Astrocyte (in vitro differentiated cells and primary cell): ENCODE measurements at regions not wholly inside any gene's neighbourhood (a gene's known extent, or its start where the extent isn't known, plus 50 kb on each side); places are given as distances from the start of the nearest gene placed in this dataset.

Experiments used
- DNase-seq: peaks from one replicate; pipeline ENCODE4 v3.0.0-alpha.2; 2010; ENCODE audit warnings: low read depth
- FAIRE-seq: peaks from 2 replicates; lab custom pipeline; 2011; peaks lifted over from hg19 to GRCh38; lab: Jason Lieb, UNC
- H2AFZ ChIP-seq: 2 replicates; pipeline ENCODE4 v1.6.0; 2012; ENCODE audit warnings: low read depth, low read length, inconsistent platforms
- H3K27ac ChIP-seq: 2 replicates; pipeline ENCODE4 v1.5.1; 2011; ENCODE audit warnings: low read depth, low read length, inconsistent platforms
- H3K27me3 ChIP-seq: 2 replicates; pipeline ENCODE4 v1.6.0; 2011; ENCODE audit warnings: low read length, inconsistent platforms; ENCODE audit not compliant: insufficient read depth
- H3K36me3 ChIP-seq: 2 replicates; pipeline ENCODE4 v1.5.1; 2011; ENCODE audit warnings: low read length, inconsistent platforms; ENCODE audit not compliant: insufficient read depth
- H3K4me1 ChIP-seq: 2 replicates; pipeline ENCODE4 v1.5.1; 2011; ENCODE audit warnings: low read length, inconsistent platforms; ENCODE audit not compliant: insufficient read depth
- H3K4me2 ChIP-seq: 2 replicates; pipeline ENCODE4 v1.6.0; 2012; ENCODE audit warnings: low read length, inconsistent platforms
- H3K4me3 ChIP-seq: 2 replicates; pipeline ENCODE4 v1.5.1; 2011; ENCODE audit warnings: low read depth, mild to moderate bottlenecking, low read length, inconsistent platforms; ENCODE audit not compliant: insufficient read depth
- H3K79me2 ChIP-seq: 2 replicates; pipeline ENCODE4 v1.6.0; 2012; ENCODE audit warnings: mild to moderate bottlenecking, low read length, inconsistent platforms; ENCODE audit not compliant: insufficient read depth
- H3K9ac ChIP-seq: 2 replicates; pipeline ENCODE4 v1.6.0; 2012; ENCODE audit warnings: mild to moderate bottlenecking, low read length, inconsistent platforms
- H3K9me3 ChIP-seq: 2 replicates; pipeline ENCODE4 v1.5.1; 2012; ENCODE audit warnings: low read depth, mild to moderate bottlenecking, low read length, inconsistent platforms; ENCODE audit not compliant: insufficient read depth
- H4K20me1 ChIP-seq: 2 replicates; pipeline ENCODE4 v1.6.0; 2012; ENCODE audit warnings: low read length, inconsistent platforms; ENCODE audit not compliant: insufficient read depth
- H3K27ac Mint-ChIP-seq: one replicate; pipeline ENCODE4 v1.8.0; 2021; ENCODE audit warnings: mild to moderate bottlenecking, mixed read lengths; ENCODE audit not compliant: unreplicated experiment
- H3K27me3 Mint-ChIP-seq: one replicate; pipeline ENCODE4 v1.8.0; 2021; ENCODE audit warnings: low read depth, mixed read lengths; ENCODE audit not compliant: unreplicated experiment
- H3K36me3 Mint-ChIP-seq: one replicate; pipeline ENCODE4 v1.8.0; 2021; ENCODE audit warnings: low read depth, mixed read lengths; ENCODE audit not compliant: unreplicated experiment
- H3K4me1 Mint-ChIP-seq: one replicate; pipeline ENCODE4 v1.8.0; 2021; ENCODE audit warnings: low read depth, mixed read lengths; ENCODE audit not compliant: unreplicated experiment
- H3K4me3 Mint-ChIP-seq: one replicate; pipeline ENCODE4 v1.8.0; 2021; ENCODE audit warnings: mild to moderate bottlenecking, moderate library complexity, mixed read lengths; ENCODE audit not compliant: unreplicated experiment
- H3K9me3 Mint-ChIP-seq: one replicate; pipeline ENCODE4 v1.8.0; 2021; ENCODE audit warnings: mild to moderate bottlenecking, mixed read lengths; ENCODE audit not compliant: unreplicated experiment
- CTCF ChIP-seq: IDR thresholded peaks from 2 replicates; pipeline ENCODE4 v1.5.1; 2011; ENCODE audit warnings: low read depth, mild to moderate bottlenecking, inconsistent platforms, low read length, moderate library complexity; ENCODE audit not compliant: insufficient read depth
- EZH2 ChIP-seq: IDR thresholded peaks from 2 replicates; pipeline ENCODE4 v1.6.1; 2012; ENCODE audit warnings: mild to moderate bottlenecking, low read length, inconsistent platforms; ENCODE audit not compliant: insufficient read depth

- Mint-ChIP-seq H3K4me1 (no peaks in the 10 kb centered on the region), H3K4me3 (no peak overlapping the region), H3K27ac (no peak overlapping the region), H3K36me3 (no peaks in the 10 kb centered on the region), H3K9me3 (peaks cover 4% of the 10 kb centered on the region), H3K27me3 (peaks cover 7% of the 10 kb centered on the region)
- H3K4me3 ChIP-seq: no peak overlapping the region
- no peaks in the 10 kb centered on the region for H3K79me2 ChIP-seq
- no peak overlapping the region for H2AFZ ChIP-seq
- H4K20me1 ChIP-seq: no peaks in the 10 kb centered on the region
- H3K4me1 ChIP-seq: no peaks in the 10 kb centered on the region
- TF ChIP-seq CTCF: no peak
- H3K27ac ChIP-seq: no peak overlapping the region
- FAIRE-seq (no peak), DNase-seq (no peak)
- H3K4me2 ChIP-seq: no peak overlapping the region
- peaks cover 7% of the 10 kb centered on the region for H3K9me3 ChIP-seq
- H3K27me3 ChIP-seq: no peaks in the 10 kb centered on the region
- no peak overlapping the region for H3K9ac ChIP-seq
- H3K36me3 ChIP-seq: no peaks in the 10 kb centered on the region
Observed at GRCh38 chr5:7190712-7191250, 205.2 kb upstream of the ADCY2 start.

DNA sequence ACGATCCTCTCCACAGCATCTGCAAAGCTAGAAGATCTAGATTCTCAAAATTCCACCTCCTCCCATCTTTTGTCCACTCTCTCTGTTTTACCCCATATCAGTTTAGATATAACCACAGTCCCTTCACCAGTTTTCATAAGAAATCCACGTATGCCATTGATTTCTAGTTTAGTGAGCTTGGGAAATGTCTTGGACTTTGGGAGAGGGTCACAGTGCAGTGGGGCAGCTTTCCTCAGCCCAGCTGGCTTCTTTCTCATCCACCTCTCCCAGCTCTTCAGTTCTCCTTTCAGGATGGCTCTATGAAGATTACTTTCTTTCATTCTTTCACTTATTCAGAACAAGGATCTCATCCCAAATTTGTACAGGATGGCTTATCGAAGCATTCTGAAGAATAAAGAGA, 203.9 kb upstream of the ADCY2 start:
- Histone ChIP-seq H3K4me2 (no peak overlapping the region), H3K27me3 (no peaks in the 10 kb centered on the region), H3K79me2 (no peaks in the 10 kb centered on the region), H4K20me1 (no peaks in the 10 kb centered on the region), H3K4me1 (no peaks in the 10 kb centered on the region), H3K9me3 (peaks cover 7% of the 10 kb centered on the region), H3K4me3 (no peak overlapping the region), H3K9ac (no peak overlapping the region), H3K36me3 (no peaks in the 10 kb centered on the region), H2AFZ (no peak overlapping the region), H3K27ac (no peak overlapping the region)
- peaks cover 4% of the 10 kb centered on the region for H3K9me3 Mint-ChIP-seq
- H3K27me3 Mint-ChIP-seq: peaks cover 3% of the 10 kb centered on the region
- FAIRE-seq (no peak), DNase-seq (no peak)
- no peak overlapping the region for H3K4me3 Mint-ChIP-seq
- H3K4me1 Mint-ChIP-seq: no peaks in the 10 kb centered on the region
- no peak for TF ChIP-seq EZH2
- no peak for TF ChIP-seq CTCF
- no peak overlapping the region for H3K27ac Mint-ChIP-seq
- H3K36me3 Mint-ChIP-seq: no peaks in the 10 kb centered on the region

DNA sequence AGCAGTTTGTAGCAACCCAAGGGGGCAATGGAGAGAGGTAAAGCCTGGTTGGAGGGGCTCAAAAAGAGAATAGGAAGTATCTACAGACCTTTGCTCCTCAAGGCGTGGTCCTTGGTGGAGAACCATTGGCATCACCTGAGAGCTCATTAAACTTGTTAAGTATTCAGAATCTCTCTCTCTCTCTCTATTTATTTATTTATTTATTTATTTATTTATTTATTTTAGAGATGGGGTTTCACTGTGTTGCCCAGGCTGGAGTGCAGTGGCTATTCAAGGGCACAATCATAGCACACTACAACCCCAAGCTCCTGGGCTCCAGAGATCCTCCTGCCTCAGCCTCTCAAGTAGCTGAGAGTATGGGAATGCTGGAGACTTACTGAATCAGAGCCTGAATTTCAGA, 193.1 kb upstream of the ADCY2 start:
- H3K4me3 ChIP-seq: no peak overlapping the region
- H2AFZ ChIP-seq: no peak overlapping the region
- H3K27ac ChIP-seq: no peak overlapping the region
- H3K9me3 ChIP-seq: peaks cover 8% of the 10 kb centered on the region
- no peaks in the 10 kb centered on the region for H3K79me2 ChIP-seq
- Mint-ChIP-seq H3K27ac (no peak overlapping the region), H3K9me3 (no peaks in the 10 kb centered on the region), H3K27me3 (peaks cover 6% of the 10 kb centered on the region), H3K36me3 (no peaks in the 10 kb centered on the region), H3K4me1 (no peaks in the 10 kb centered on the region), H3K4me3 (no peak overlapping the region)
- no peaks in the 10 kb centered on the region for H4K20me1 ChIP-seq
- no peaks in the 10 kb centered on the region for H3K4me1 ChIP-seq
- H3K4me2 ChIP-seq: no peak overlapping the region
- no peaks in the 10 kb centered on the region for H3K36me3 ChIP-seq
- no peak overlapping the region for H3K9ac ChIP-seq
- DNase-seq (no peak), FAIRE-seq (no peak)
- H3K27me3 ChIP-seq: no peaks in the 10 kb centered on the region
- TF ChIP-seq CTCF (no peak), EZH2 (no peak)
